ENCODE measurements at regions not wholly inside any gene's neighbourhood (a gene's known extent, or its start where the extent isn't known, plus 50 kb on each side); places are given as distances from the start of the nearest gene placed in this dataset.
"Not testable (repeated sequence)": the region's sequence is repeated elsewhere in the genome, so short reads cannot be mapped to it uniquely, and the experiment has no call there.

GRCh38 chr5:145628525-145628924 is 206.6 kb downstream of the PRELID2 start:
- DNase-seq (ENCODE audit: extremely low spot score in 2 of 2) = no peak
- Histone ChIP-seq H3K27me3 (no peaks in the 10 kb centered on the region), H3K9me3 (peaks cover 6% of the 10 kb centered on the region), H3K4me1 (no peaks in the 10 kb centered on the region), H3K36me3 (no peaks in the 10 kb centered on the region), H3K27ac (no peak overlapping the region), H3K4me3 (no peak overlapping the region)
- TF ChIP-seq CTCF (IDR thresholded peaks at IDR 0.05) = no peak
- no peak for TF ChIP-seq POLR2AphosphoS5 (IDR thresholded peaks at IDR 0.05; ENCODE audit: insufficient read depth in 1 of 2, low read depth in 1 of 2)
- no peak for TF ChIP-seq POLR2A (IDR thresholded peaks at IDR 0.05)
- intact Hi-C loops (cut with DNase I) = no loop called here

- H3K27me3 ChIP-seq = no peaks in the 10 kb centered on the region
- peaks cover 7% of the 10 kb centered on the region for H3K9me3 ChIP-seq
- TF ChIP-seq CTCF (IDR thresholded peaks at IDR 0.05) (no peak), POLR2A (IDR thresholded peaks at IDR 0.05) (no peak), POLR2AphosphoS5 (IDR thresholded peaks at IDR 0.05; ENCODE audit: insufficient read depth in 1 of 2, low read depth in 1 of 2) (no peak)
- no peak for DNase-seq (ENCODE audit: extremely low spot score in 2 of 2)
- H3K27ac ChIP-seq = no peak overlapping the region
- H3K4me1 ChIP-seq = no peaks in the 10 kb centered on the region
- intact Hi-C loops (cut with DNase I) = no loop called here
- H3K36me3 ChIP-seq = no peaks in the 10 kb centered on the region
- H3K4me3 ChIP-seq = no peak overlapping the region
Observed at GRCh38 chr5:145619806-145620310, 215.3 kb downstream of the PRELID2 start.

- H3K27ac ChIP-seq; DNase-seq (ENCODE audit: extremely low spot score in 2 of 2); H3K36me3 ChIP-seq; H3K27me3 ChIP-seq; H3K4me1 ChIP-seq; H3K4me3 ChIP-seq; H3K9me3 ChIP-seq; intact Hi-C loops (cut with DNase I): not testable (repeated sequence)
Observed at GRCh38 chr5:145616739-145617138, 218.4 kb downstream of the PRELID2 start.

GRCh38 chr5:145598983-145599382 is 236.2 kb downstream of the PRELID2 start:
- Histone ChIP-seq H3K27me3 (no peaks in the 10 kb centered on the region), H3K9me3 (no peaks in the 10 kb centered on the region), H3K36me3 (no peaks in the 10 kb centered on the region), H3K4me3 (no peak overlapping the region), H3K27ac (no peak overlapping the region), H3K4me1 (no peaks in the 10 kb centered on the region)
- intact Hi-C loops (cut with DNase I) = no loop called here
- TF ChIP-seq CTCF (IDR thresholded peaks at IDR 0.05) = no peak
- TF ChIP-seq POLR2A (IDR thresholded peaks at IDR 0.05) = no peak
- TF ChIP-seq POLR2AphosphoS5 (IDR thresholded peaks at IDR 0.05; ENCODE audit: insufficient read depth in 1 of 2, low read depth in 1 of 2) = no peak
- DNase-seq (ENCODE audit: extremely low spot score in 2 of 2) = no peak

GRCh38 chr5:145598184-145598583 is 237.0 kb downstream of the PRELID2 start:
- Histone ChIP-seq H3K36me3 (no peaks in the 10 kb centered on the region), H3K27me3 (no peaks in the 10 kb centered on the region), H3K27ac (no peak overlapping the region), H3K4me1 (no peaks in the 10 kb centered on the region), H3K9me3 (no peaks in the 10 kb centered on the region), H3K4me3 (no peak overlapping the region)
- TF ChIP-seq POLR2AphosphoS5 (IDR thresholded peaks at IDR 0.05; ENCODE audit: insufficient read depth in 1 of 2, low read depth in 1 of 2) (no peak), CTCF (IDR thresholded peaks at IDR 0.05) (no peak), POLR2A (IDR thresholded peaks at IDR 0.05) (no peak)
- intact Hi-C loops (cut with DNase I) = no loop called here
- DNase-seq (ENCODE audit: extremely low spot score in 2 of 2) = no peak

GRCh38 chr5:145591578-145591977 is 243.6 kb downstream of the PRELID2 start:
- H3K9me3 ChIP-seq = no peaks in the 10 kb centered on the region
- TF ChIP-seq POLR2A (IDR thresholded peaks at IDR 0.05) (no peak), CTCF (IDR thresholded peaks at IDR 0.05) (no peak), POLR2AphosphoS5 (IDR thresholded peaks at IDR 0.05; ENCODE audit: insufficient read depth in 1 of 2, low read depth in 1 of 2) (no peak)
- intact Hi-C loops (cut with DNase I) = no loop called here

More at GRCh38 chr5:145591578-145591977, 243.6 kb downstream of the PRELID2 start:
- H3K4me1 ChIP-seq = no peaks in the 10 kb centered on the region
- H3K36me3 ChIP-seq = no peaks in the 10 kb centered on the region
- no peaks in the 10 kb centered on the region for H3K27me3 ChIP-seq
- DNase-seq (ENCODE audit: extremely low spot score in 2 of 2) = no peak
- H3K4me3 ChIP-seq = no peak overlapping the region
- H3K27ac ChIP-seq = no peak overlapping the region

Data from vagina (tissue), 2 donors.